ENCODE measurements at regions not wholly inside any gene's neighbourhood (a gene's known extent, or its start where the extent isn't known, plus 50 kb on each side); places are given as distances from the start of the nearest gene placed in this dataset.

DNA sequence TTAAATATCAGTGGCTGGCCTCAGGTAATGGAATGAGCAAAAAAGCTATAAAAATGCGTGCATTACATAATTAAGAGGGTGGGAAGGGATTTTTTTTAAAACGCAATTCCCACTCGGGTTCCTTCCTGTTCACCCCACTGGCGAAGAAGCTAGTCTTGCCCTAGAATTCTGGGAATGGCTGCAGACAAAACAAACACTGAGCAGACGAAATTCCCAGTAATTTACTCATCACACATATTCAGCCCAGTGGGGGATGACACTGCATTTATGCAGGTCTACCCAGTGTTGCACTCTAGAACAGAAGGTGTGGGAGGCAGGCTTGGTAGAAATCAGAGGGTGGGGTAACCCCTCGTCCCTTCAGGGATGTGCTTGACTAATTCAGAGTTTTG, 2695.0 kb upstream of the DEFB115 start:
- TF ChIP-seq, protein P1, sequence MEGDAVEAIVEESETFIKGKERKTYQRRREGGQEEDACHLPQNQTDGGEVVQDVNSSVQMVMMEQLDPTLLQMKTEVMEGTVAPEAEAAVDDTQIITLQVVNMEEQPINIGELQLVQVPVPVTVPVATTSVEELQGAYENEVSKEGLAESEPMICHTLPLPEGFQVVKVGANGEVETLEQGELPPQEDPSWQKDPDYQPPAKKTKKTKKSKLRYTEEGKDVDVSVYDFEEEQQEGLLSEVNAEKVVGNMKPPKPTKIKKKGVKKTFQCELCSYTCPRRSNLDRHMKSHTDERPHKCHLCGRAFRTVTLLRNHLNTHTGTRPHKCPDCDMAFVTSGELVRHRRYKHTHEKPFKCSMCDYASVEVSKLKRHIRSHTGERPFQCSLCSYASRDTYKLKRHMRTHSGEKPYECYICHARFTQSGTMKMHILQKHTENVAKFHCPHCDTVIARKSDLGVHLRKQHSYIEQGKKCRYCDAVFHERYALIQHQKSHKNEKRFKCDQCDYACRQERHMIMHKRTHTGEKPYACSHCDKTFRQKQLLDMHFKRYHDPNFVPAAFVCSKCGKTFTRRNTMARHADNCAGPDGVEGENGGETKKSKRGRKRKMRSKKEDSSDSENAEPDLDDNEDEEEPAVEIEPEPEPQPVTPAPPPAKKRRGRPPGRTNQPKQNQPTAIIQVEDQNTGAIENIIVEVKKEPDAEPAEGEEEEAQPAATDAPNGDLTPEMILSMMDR (conservative IDR thresholded peaks at IDR 0.05 in 1 of 2, IDR thresholded peaks at IDR 0.05 in 1 of 2; ENCODE audit: low read depth in 1 of 2, low read length in 2 of 2), result no peak
- no peak for TF ChIP-seq EZH2 (IDR thresholded peaks at IDR 0.05; ENCODE audit: low read length, missing control alignments)
